OCI-LY7 (cell line): ENCODE measurements at regions not wholly inside any gene's neighbourhood (a gene's known extent, or its start where the extent isn't known, plus 50 kb on each side); places are given as distances from the start of the nearest gene placed in this dataset.

Experiments used
- BruUV-seq: library from RNA; stranded (reverse); fragments of 400-500 nt; replicated peaks from 2 replicates; lab custom pipeline; 2021; lab: Mats Ljungman, UMichigan
- CTCF ChIA-PET: fragments of 300-600 bp; sonication (Branson Sonifier 250); formaldehyde crosslinking; loops from one replicate; lab custom pipeline; 2022; ENCODE audit warnings: antibody characterized with exemption; ENCODE audit not compliant: unreplicated experiment; lab: Charles Lee
- POLR2A ChIA-PET: fragments of 300-600 bp; sonication (Branson Sonifier 250); formaldehyde crosslinking; loops from one replicate; lab custom pipeline; 2022; ENCODE audit warnings: antibody characterized with exemption; lab: Charles Lee
- DNase-seq: peaks from one replicate; pipeline ENCODE4 v3.0.0-alpha.2; 2015; ENCODE audit warnings: low spot score
- H2AFZ ChIP-seq: fragments of 200-600 bp; sonication (generic), shearing (Covaris generic); 2 replicates; pipeline ENCODE4 v1.6.1; 2014; ENCODE audit warnings: mild to moderate bottlenecking, antibody characterized with exemption, low read length, moderate library complexity
- H3K27ac ChIP-seq: fragments of 200-600 bp; sonication (generic); 2 replicates; pipeline ENCODE4 v1.5.1; 2014; ENCODE audit warnings: mixed run types, low read depth, mild to moderate bottlenecking, moderate library complexity, low read length, inconsistent platforms; ENCODE audit not compliant: poor library complexity, severe bottlenecking
- H3K36me3 ChIP-seq: fragments of 200-600 bp; sonication (generic); 2 replicates; pipeline ENCODE4 v1.6.1; 2014; ENCODE audit warnings: mild to moderate bottlenecking, antibody characterized with exemption, low read length, moderate library complexity, mixed read lengths; ENCODE audit not compliant: insufficient read depth
- H3K4me1 ChIP-seq: fragments of 200-600 bp; sonication (generic); 2 replicates; pipeline ENCODE4 v1.5.1; 2014; ENCODE audit warnings: mild to moderate bottlenecking, low read length; ENCODE audit not compliant: insufficient read depth, poor library complexity, severe bottlenecking
- H3K4me2 ChIP-seq: fragments of 200-600 bp; sonication (generic); 2 replicates; pipeline ENCODE4 v1.6.1; 2014; ENCODE audit warnings: mild to moderate bottlenecking, low read length
- H3K4me3 ChIP-seq: fragments of 200-600 bp; sonication (generic); 2 replicates; pipeline ENCODE4 v1.5.1; 2014; ENCODE audit warnings: mild to moderate bottlenecking, low read depth, low read length; ENCODE audit not compliant: poor library complexity, severe bottlenecking
- H3K79me2 ChIP-seq: fragments of 200-600 bp; sonication (generic); 2 replicates; pipeline ENCODE4 v1.6.1; 2016; ENCODE audit warnings: low read depth, mild to moderate bottlenecking, low read length, moderate library complexity, mixed read lengths; ENCODE audit not compliant: insufficient read depth
- H3K9me2 ChIP-seq: fragments of 200-600 bp; sonication (generic); 2 replicates; pipeline ENCODE4 v1.6.1; 2016; ENCODE audit warnings: mild to moderate bottlenecking, low read length, mixed read lengths; ENCODE audit not compliant: insufficient read depth
- H3K9me3 ChIP-seq: fragments of 200-600 bp; sonication (generic); 2 replicates; pipeline ENCODE4 v1.6.1; 2014; ENCODE audit warnings: mild to moderate bottlenecking, mixed run types, low read length, mixed read lengths
- H4K20me1 ChIP-seq: fragments of 200-600 bp; sonication (generic); 2 replicates; pipeline ENCODE4 v1.6.1; 2014; ENCODE audit warnings: mild to moderate bottlenecking, antibody characterized with exemption, low read length, moderate library complexity, mixed read lengths; ENCODE audit not compliant: insufficient read depth
- EZH2phosphoT487 ChIP-seq: fragments of 200-600 bp; sonication (generic); IDR thresholded peaks from 2 replicates; pipeline ENCODE4 v1.6.1; 2018; ENCODE audit warnings: low read depth, borderline replicate concordance, mild to moderate bottlenecking, mixed run types, antibody characterized with exemption, low read length, moderate library complexity, mixed read lengths
- intact Hi-C: fragments of 100-400 bp; cut with micrococcal nuclease; formaldehyde crosslinking; loops from one replicate; pipeline ENCODE4 v1.10.0; 2022; ENCODE audit not compliant: unreplicated experiment
- TF ChIP-seq, protein P1 (sequence below): fragments of 200-600 bp; sonication (generic); conservative IDR thresholded peaks from 2 replicates; pipeline ENCODE4 v1.5.1; 2014; ENCODE audit warnings: mild to moderate bottlenecking, antibody characterized with exemption, low read length, moderate library complexity, mixed read lengths

DNA sequence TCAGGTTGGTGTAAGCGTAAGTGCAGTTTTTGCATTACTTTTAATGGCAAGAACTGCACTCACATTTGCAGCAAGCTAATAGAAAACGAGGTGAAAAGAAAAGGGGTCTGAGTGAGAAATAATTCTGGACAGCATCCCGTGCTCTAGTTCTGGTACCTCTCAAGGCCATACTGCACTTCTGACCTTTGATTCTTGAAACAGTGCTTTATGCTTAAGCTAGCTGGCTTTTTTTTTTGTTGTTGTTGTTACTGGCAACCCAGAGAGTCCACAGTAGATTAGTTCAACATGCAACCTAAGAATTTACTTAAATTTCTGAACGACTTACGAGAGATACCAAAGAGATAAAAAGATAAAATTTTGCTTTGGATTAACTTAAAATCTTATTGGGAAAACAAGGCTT, 75.2 kb upstream of the PRKD1 start:
- no peak for TF ChIP-seq EZH2phosphoT487
- TF ChIP-seq, protein P1, sequence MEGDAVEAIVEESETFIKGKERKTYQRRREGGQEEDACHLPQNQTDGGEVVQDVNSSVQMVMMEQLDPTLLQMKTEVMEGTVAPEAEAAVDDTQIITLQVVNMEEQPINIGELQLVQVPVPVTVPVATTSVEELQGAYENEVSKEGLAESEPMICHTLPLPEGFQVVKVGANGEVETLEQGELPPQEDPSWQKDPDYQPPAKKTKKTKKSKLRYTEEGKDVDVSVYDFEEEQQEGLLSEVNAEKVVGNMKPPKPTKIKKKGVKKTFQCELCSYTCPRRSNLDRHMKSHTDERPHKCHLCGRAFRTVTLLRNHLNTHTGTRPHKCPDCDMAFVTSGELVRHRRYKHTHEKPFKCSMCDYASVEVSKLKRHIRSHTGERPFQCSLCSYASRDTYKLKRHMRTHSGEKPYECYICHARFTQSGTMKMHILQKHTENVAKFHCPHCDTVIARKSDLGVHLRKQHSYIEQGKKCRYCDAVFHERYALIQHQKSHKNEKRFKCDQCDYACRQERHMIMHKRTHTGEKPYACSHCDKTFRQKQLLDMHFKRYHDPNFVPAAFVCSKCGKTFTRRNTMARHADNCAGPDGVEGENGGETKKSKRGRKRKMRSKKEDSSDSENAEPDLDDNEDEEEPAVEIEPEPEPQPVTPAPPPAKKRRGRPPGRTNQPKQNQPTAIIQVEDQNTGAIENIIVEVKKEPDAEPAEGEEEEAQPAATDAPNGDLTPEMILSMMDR: no peak
- POLR2A ChIA-PET: no interaction called here
- CTCF ChIA-PET: no interaction called here
- BruUV-seq: no TSS peak
- no peaks in the 10 kb centered on the region for H3K4me1 ChIP-seq
- no peaks in the 10 kb centered on the region for H3K79me2 ChIP-seq
- no peaks in the 10 kb centered on the region for H3K36me3 ChIP-seq
- no peak overlapping the region for H3K4me2 ChIP-seq
- no peaks in the 10 kb centered on the region for H3K9me2 ChIP-seq
- H3K9me3 ChIP-seq: no peaks in the 10 kb centered on the region
- no peak overlapping the region for H2AFZ ChIP-seq
- no peak for DNase-seq
- no peak overlapping the region for H3K27ac ChIP-seq
- intact Hi-C loops: no loop called here
- H3K4me3 ChIP-seq: no peak overlapping the region
- no peaks in the 10 kb centered on the region for H4K20me1 ChIP-seq

GRCh38 chr14:30005114-30005808, 77.6 kb upstream of the PRKD1 start:
- ChIA-PET CTCF (no interaction called here), POLR2A (no interaction called here)
- no peak overlapping the region for H3K4me2 ChIP-seq
- no peak overlapping the region for H3K4me3 ChIP-seq
- intact Hi-C loops: no loop called here
- no peaks in the 10 kb centered on the region for H3K36me3 ChIP-seq
- no peak overlapping the region; the same call in 1 of the 2 replicates for H2AFZ ChIP-seq
- no peaks in the 10 kb centered on the region for H3K9me2 ChIP-seq
- no peaks in the 10 kb centered on the region for H3K4me1 ChIP-seq
- H3K27ac ChIP-seq: no peak overlapping the region
- TF ChIP-seq, protein P1: peak; percentile 64
- TF ChIP-seq EZH2phosphoT487: no peak
- H3K9me3 ChIP-seq: no peaks in the 10 kb centered on the region
- H3K79me2 ChIP-seq: no peaks in the 10 kb centered on the region
- H4K20me1 ChIP-seq: no peaks in the 10 kb centered on the region
- BruUV-seq: no TSS peak
- no peak for DNase-seq

GRCh38 chr14:30006695-30007094, 79.0 kb upstream of the PRKD1 start:
- intact Hi-C loops: no loop called here
- Histone ChIP-seq H3K27ac (no peak overlapping the region), H3K4me1 (no peaks in the 10 kb centered on the region), H3K9me3 (no peaks in the 10 kb centered on the region), H2AFZ (no peak overlapping the region), H3K79me2 (no peaks in the 10 kb centered on the region), H3K9me2 (no peaks in the 10 kb centered on the region), H4K20me1 (no peaks in the 10 kb centered on the region), H3K4me3 (no peak overlapping the region), H3K36me3 (no peaks in the 10 kb centered on the region), H3K4me2 (no peak overlapping the region)
- no TSS peak for BruUV-seq
- ChIA-PET POLR2A (no interaction called here), CTCF (no interaction called here)
- TF ChIP-seq, protein P1: no peak
- no peak for TF ChIP-seq EZH2phosphoT487
- DNase-seq: no peak
